NCI-H1092 (cell line): ENCODE measurements at regions not wholly inside any gene's neighbourhood (a gene's known extent, or its start where the extent isn't known, plus 50 kb on each side); places are given as distances from the start of the nearest gene placed in this dataset.

Experiments
- DNase-seq: peaks from one replicate; lab custom pipeline; 2025; lab: John Stamatoyannopoulos, UW

DNA sequence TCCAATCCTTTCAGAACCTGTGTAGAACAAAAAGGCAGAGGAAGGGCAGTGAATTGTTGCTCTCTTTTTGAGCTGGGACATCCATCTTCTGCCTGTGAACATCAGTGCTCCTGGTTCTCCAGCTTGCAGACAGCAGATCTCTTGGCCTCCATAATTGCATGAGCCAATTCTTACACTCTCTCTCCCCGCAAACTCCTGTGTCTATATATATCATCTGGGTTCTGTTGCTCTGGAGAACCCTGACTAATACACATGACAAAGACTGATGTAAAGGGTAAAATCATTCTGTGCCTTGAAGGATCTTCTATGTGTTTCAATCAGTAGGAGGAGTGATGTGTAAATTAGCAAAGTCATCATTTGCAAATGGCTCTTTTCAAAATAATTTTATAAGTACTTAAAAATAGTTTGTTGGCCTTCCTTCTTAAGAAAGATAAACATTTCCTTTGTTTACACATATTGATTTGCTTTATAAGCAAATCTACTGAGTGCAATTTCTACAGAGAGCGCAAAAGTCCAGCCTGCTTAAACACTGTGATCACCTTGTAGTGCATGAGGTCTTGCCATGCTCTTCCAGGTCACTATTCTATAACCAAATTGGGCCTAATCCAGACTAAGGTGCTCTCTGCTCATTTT lies 154.9 kb upstream of the ANKRD28 start:
- DNase-seq = no peak

GRCh38 chr3:15953841-15954240 lies 156.1 kb upstream of the ANKRD28 start:
- DNase-seq = no peak

GRCh38 chr3:15955968-15956367 lies 158.2 kb upstream of the ANKRD28 start:
- DNase-seq = no peak

DNA sequence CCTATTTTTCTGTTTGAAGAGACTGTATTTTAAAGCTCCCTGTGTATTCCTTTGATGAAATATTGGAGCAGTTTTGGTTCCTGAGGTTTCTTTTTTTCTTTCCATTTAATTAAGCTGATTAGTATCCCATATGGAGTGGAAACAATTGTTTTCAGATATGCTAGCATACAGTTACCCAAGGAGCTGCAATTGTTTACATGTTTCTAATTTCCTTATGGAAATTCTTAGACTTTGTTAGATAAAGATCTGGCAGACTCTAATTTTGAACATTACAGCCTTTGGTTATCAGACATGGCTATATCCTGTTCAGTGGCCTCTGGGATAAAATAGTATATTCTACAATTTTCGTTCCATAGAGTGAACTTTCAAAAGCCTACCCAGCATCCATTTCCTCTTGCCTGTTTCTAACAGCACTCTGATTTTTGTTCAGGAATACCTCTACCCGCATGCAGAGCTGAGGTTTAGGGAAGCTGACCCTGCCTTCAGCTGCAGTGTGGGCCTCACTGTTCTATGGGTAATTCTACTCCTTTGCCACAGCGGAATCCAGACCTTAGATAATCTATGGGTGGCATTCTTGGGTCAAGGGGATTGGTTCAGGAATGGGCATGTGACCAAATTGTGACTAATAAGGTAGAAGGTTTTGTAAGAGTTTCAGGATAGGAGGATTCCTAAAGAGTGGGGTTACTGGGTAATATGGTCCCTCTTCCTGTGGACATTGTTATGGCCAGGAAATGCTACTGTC lies 161.1 kb upstream of the ANKRD28 start:
- DNase-seq = no peak

GRCh38 chr3:15959434-15959811 lies 161.6 kb upstream of the ANKRD28 start:
- no peak for DNase-seq

DNA sequence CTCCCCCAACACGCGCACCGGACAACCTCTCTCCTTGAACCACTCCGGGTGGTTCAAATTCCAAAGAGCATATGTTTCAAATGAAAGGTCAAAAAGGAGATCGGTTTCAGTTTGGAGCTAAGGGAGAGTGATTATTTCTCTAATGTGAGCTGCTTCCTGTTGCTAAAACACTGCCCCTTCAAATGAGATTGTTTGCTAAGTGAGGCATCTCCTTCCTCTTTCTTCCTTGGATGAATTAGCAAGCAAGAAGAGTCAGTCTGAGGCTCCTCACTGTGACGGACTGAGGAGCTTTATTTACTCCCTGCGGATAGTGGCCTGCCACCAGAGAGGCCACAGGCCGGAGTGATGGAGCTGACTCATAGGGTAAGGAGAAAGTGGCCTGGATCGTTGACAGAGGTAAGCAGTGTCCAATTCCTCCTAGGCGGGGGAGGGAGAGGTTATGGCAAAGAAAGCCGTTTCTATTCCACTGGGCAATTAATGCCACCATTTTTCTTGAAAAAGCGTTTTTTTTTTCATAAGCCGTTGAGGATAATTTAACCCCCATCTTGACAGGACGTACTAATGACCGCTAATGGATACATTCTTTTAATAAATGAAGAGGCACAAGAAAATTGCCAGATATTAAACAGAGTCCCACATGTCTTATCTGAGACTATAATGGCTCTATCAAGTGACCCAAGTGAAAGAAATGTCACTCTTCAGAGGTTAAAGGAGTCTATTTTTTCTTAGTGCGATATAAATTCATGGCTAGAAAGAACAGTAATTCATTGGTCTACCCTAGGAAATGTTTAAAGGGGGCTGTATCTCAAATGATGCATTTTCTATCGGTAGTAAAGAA lies 167.0 kb upstream of the ANKRD28 start:
- no peak for DNase-seq

GRCh38 chr3:15967577-15967976 lies 169.8 kb upstream of the ANKRD28 start:
- no peak for DNase-seq

DNA sequence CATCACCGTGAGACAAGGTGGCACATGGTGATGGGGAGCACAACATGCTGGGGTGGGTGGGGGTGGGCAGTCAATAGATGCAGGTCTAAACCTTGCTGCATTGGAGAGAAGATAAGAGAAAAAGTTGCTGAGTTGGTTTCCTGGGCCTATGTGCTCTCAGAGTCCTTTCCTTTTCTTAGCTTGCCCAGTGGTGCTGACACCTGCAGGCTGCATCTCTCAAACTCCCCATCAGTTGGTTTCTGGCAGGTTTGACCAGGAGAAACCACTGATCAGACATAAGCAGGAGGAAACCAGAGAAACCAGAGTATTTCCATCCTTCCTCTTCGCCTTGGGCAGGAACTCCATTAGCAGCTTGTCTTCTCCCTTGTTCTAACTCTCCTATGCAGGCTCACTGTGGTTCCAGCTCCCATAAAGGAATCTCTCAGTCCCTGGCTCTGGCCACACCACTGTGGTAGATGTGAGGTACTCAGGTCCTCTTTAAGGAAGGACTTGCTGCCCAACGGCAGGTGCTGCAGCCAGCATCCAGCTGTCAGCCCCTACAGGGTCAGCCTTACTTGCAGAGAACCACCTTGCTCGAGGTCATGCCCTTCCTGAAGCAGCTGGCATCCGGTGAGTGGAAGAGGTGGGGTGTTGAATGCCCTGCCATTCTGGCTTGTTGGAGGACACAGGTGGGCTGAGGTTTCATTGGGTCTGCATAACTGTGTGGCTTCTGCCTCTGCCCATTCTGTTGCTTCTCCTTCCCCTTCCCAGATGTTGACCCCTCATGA lies 172.3 kb upstream of the ANKRD28 start:
- DNase-seq = no peak

- DNase-seq = no peak
These were observed 175.6 kb upstream of the ANKRD28 start for GRCh38 chr3:15973414-15973813.

- no peak for DNase-seq
These were observed 176.2 kb upstream of the ANKRD28 start for GRCh38 chr3:15973940-15974339.

DNA sequence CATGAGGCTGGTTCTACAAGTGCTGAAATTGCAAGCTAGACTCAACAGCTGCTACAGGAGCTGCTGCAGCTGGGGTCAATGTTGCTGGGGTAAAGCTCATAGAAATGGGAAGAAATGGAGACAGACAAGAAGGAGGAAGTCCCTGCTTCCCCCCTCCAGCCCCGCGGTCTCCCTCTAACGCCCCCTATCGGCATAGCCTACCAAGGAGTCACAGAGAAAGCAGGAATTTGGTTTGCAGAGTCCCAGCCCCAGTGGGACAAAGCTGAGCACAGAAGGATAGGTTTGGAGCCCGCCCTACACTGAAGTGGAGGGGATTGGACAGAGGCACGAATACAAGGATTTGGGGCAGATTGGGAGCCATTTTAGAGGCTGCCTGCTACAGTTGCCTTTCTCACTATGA lies 176.9 kb upstream of the ANKRD28 start:
- DNase-seq = no peak

DNA sequence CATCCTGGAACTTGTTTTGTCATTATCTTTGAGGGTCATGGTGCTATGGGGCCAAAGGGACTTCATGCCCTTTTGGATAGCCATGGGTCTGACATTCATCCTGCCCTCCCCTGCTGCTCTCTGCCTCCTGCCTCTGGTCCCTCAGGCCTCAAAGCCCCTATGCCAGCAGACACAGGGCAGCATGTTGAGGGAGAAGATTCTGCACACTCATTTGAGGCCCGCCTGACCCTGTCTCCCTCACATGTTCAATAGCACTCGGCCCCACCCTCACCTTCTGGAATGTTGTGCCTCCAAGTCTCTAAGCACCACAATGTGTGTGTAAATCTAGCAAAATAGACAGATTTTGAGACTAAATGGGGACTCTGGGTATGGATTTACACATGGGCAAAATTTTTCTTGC lies 178.7 kb upstream of the ANKRD28 start:
- no peak for DNase-seq

- no peak for DNase-seq
These were observed 179.3 kb upstream of the ANKRD28 start for GRCh38 chr3:15977090-15977489.

GRCh38 chr3:15977598-15978232 lies 179.9 kb upstream of the ANKRD28 start:
- DNase-seq = no peak

GRCh38 chr3:15978801-15979200 lies 181.0 kb upstream of the ANKRD28 start:
- DNase-seq = no peak

DNA sequence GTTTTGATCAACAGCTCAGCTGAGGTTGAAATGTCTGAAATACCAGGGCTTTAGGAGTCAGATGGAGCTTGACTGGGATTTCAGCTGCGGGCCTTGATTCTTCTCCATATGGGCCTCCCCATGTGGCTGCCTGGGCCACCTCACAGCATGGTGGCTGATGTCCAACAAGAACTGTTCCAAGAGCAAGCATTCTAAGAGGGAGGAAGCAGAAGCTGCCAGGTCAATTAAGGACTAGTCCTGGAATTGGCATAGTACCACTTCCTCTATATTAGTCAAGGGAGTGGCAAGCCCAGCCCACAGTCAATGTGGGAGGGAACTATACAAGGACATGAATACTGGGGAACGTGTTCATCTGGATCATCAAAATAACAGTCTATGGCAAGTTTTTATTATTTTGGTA lies 181.7 kb upstream of the ANKRD28 start:
- no peak for DNase-seq

- no peak for DNase-seq
These were observed 182.1 kb upstream of the ANKRD28 start for GRCh38 chr3:15979900-15980299.

- DNase-seq = no peak
These were observed 184.5 kb upstream of the ANKRD28 start for GRCh38 chr3:15982243-15982642.

GRCh38 chr3:15982667-15983196 lies 185.0 kb upstream of the ANKRD28 start:
- no peak for DNase-seq

- no peak for DNase-seq
These were observed 185.5 kb upstream of the ANKRD28 start for GRCh38 chr3:15983232-15983631.

DNA sequence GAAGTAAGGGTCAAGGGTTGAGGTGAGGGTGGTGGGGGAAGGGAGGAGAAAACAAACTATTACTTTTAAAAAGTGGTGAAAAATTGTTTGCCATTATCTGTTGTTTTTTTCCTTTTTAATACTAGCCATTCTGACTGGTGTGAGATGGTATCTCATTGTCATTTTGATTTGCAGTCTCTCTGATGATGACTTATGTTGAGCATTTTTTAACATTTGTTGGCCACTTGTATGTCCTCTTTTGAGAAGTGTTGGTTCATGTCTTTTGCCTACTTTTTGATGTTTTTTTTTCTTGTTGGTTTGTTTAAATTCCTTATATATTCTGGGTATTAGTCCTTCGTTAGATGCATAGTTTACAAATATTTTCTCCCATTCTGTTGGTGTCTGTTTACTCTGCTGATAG lies 185.9 kb upstream of the ANKRD28 start:
- no peak for DNase-seq

GRCh38 chr3:15989419-15989818 lies 185.1 kb upstream of the GALNT15 start:
- no peak for DNase-seq
